ENCODE measurements at regions not wholly inside any gene's neighbourhood (a gene's known extent, or its start where the extent isn't known, plus 50 kb on each side); places are given as distances from the start of the nearest gene placed in this dataset.
"Not testable (repeated sequence)": the region's sequence is repeated elsewhere in the genome, so short reads cannot be mapped to it uniquely, and the experiment has no call there.

- DNase-seq (ENCODE audit: low spot score): no peak
Measured at GRCh38 chr7:67470256-67470751, 473.7 kb downstream of the TYW1 start.

- DNase-seq (ENCODE audit: low spot score): no peak
Measured at GRCh38 chr7:67475293-67475692, 478.7 kb downstream of the TYW1 start.

GRCh38 chr7:67478066-67478465 lies 481.4 kb downstream of the TYW1 start:
- DNase-seq (ENCODE audit: low spot score): no peak

GRCh38 chr7:67484244-67484751 lies 487.7 kb downstream of the TYW1 start:
- DNase-seq (ENCODE audit: low spot score): peak; percentile 83

GRCh38 chr7:67486401-67486800 lies 489.8 kb downstream of the TYW1 start:
- no peak for DNase-seq (ENCODE audit: low spot score)

- no peak for DNase-seq (ENCODE audit: low spot score)
Measured at GRCh38 chr7:67487316-67487715, 490.7 kb downstream of the TYW1 start.

- no peak for DNase-seq (ENCODE audit: low spot score)
Measured at GRCh38 chr7:67489881-67490280, 493.2 kb downstream of the TYW1 start.

- DNase-seq (ENCODE audit: low spot score): no peak
Measured at GRCh38 chr7:67493366-67493765, 496.7 kb downstream of the TYW1 start.

- no peak for DNase-seq (ENCODE audit: low spot score)
Measured at GRCh38 chr7:67496589-67496988, 500.0 kb downstream of the TYW1 start.

- DNase-seq (ENCODE audit: low spot score): not testable (repeated sequence)
Measured at GRCh38 chr7:67497914-67498313, 501.3 kb downstream of the TYW1 start.

- no peak for DNase-seq (ENCODE audit: low spot score)
Measured at GRCh38 chr7:67502929-67503328, 506.3 kb downstream of the TYW1 start.

- no peak for DNase-seq (ENCODE audit: low spot score)
Measured at GRCh38 chr7:67505449-67505848, 508.8 kb downstream of the TYW1 start.

- DNase-seq (ENCODE audit: low spot score): no peak
Measured at GRCh38 chr7:67512481-67512880, 515.8 kb downstream of the TYW1 start.

GRCh38 chr7:67518580-67518979 lies 521.9 kb downstream of the TYW1 start:
- DNase-seq (ENCODE audit: low spot score): no peak

GRCh38 chr7:67519171-67519570 lies 522.5 kb downstream of the TYW1 start:
- DNase-seq (ENCODE audit: low spot score): no peak

GRCh38 chr7:67522504-67522903 lies 525.9 kb downstream of the TYW1 start:
- no peak for DNase-seq (ENCODE audit: low spot score)

- DNase-seq (ENCODE audit: low spot score): no peak
Measured at GRCh38 chr7:67523713-67524112, 527.1 kb downstream of the TYW1 start.

- DNase-seq (ENCODE audit: low spot score): no peak
Measured at GRCh38 chr7:67525588-67525987, 529.0 kb downstream of the TYW1 start.

GRCh38 chr7:67535241-67535989 lies 538.8 kb downstream of the TYW1 start:
- no peak for DNase-seq (ENCODE audit: low spot score)

- no peak for DNase-seq (ENCODE audit: low spot score)
Measured at GRCh38 chr7:67542916-67543315, 546.3 kb downstream of the TYW1 start.

GRCh38 chr7:67547183-67547907 lies 550.7 kb downstream of the TYW1 start:
- DNase-seq (ENCODE audit: low spot score): peak; percentile 5

- no peak for DNase-seq (ENCODE audit: low spot score)
Measured at GRCh38 chr7:67549126-67549525, 552.5 kb downstream of the TYW1 start.
